ENCODE measurements at regions not wholly inside any gene's neighbourhood (a gene's known extent, or its start where the extent isn't known, plus 50 kb on each side); places are given as distances from the start of the nearest gene placed in this dataset.

- TF ChIP-seq ATF3 (IDR thresholded peaks at IDR 0.05; ENCODE audit: insufficient read depth, low read depth, low read length) = no peak
- no peak for TF ChIP-seq POLR2A (IDR thresholded peaks at IDR 0.05; ENCODE audit: control extremely low read depth in 1 of 2, low read depth in 2 of 2, low read length in 2 of 2)
- no peak for TF ChIP-seq EZH2 (IDR thresholded peaks at IDR 0.05; ENCODE audit: low read depth, low read length, severe bottlenecking)
- no peak for TF ChIP-seq POLR2AphosphoS5 (IDR thresholded peaks at IDR 0.05; ENCODE audit: low read depth, low read length)
Observed at GRCh38 chr18:61241260-61241853, 91.9 kb upstream of the CDH20 start.

Data from H1 (cell line).